HFF-Myc (cell line): ENCODE measurements at regions not wholly inside any gene's neighbourhood (a gene's known extent, or its start where the extent isn't known, plus 50 kb on each side); places are given as distances from the start of the nearest gene placed in this dataset.

Experiments used
- DNase-seq: peaks from one replicate; pipeline ENCODE4 v3.0.0-alpha.2; 2011; ENCODE audit warnings: low read depth; ENCODE audit errors: extremely low read depth
- H3K4me3 ChIP-seq: replicated peaks from 2 replicates; pipeline ENCODE4 v1.5.1; 2011; ENCODE audit warnings: low read depth, mild to moderate bottlenecking, control low read depth, low read length
- CTCF ChIP-seq: IDR thresholded peaks from 2 replicates; pipeline ENCODE4 v1.5.1; 2012; ENCODE audit warnings: mild to moderate bottlenecking, low read depth, low read length, control low read depth; ENCODE audit errors: missing control alignments

- no peak for DNase-seq
- H3K4me3 ChIP-seq = no peak overlapping the region
- no peak for TF ChIP-seq CTCF
These were observed 510.0 kb downstream of the GBA3 start for GRCh38 chr4:23202712-23203247.

GRCh38 chr4:23194751-23195150, 502.0 kb downstream of the GBA3 start:
- TF ChIP-seq CTCF = no peak
- DNase-seq = no peak
- H3K4me3 ChIP-seq = no peak overlapping the region

GRCh38 chr4:23174179-23174578, 481.4 kb downstream of the GBA3 start:
- H3K4me3 ChIP-seq = no peak overlapping the region
- TF ChIP-seq CTCF = no peak
- DNase-seq = no peak

GRCh38 chr4:23171976-23172375, 479.2 kb downstream of the GBA3 start:
- no peak for TF ChIP-seq CTCF
- no peak overlapping the region for H3K4me3 ChIP-seq
- DNase-seq = no peak

- DNase-seq = no peak
- no peak for TF ChIP-seq CTCF
These were observed 477.0 kb downstream of the GBA3 start for GRCh38 chr4:23169608-23170311.

GRCh38 chr4:23166919-23167318, 474.2 kb downstream of the GBA3 start:
- H3K4me3 ChIP-seq = no peak overlapping the region
- no peak for DNase-seq
- no peak for TF ChIP-seq CTCF

More at GRCh38 chr4:23169608-23170311, 477.0 kb downstream of the GBA3 start:
- H3K4me3 ChIP-seq = no peak overlapping the region

GRCh38 chr4:23166407-23166806, 473.7 kb downstream of the GBA3 start:
- H3K4me3 ChIP-seq = no peak overlapping the region
- TF ChIP-seq CTCF = no peak
- no peak for DNase-seq
